HL-60 (cell line): ENCODE measurements at regions not wholly inside any gene's neighbourhood (a gene's known extent, or its start where the extent isn't known, plus 50 kb on each side); places are given as distances from the start of the nearest gene placed in this dataset.

ENCODE experiments used
- DNase-seq, 2 experiments: peaks; one replicate each; pipeline ENCODE4 v3.0.0-alpha.2; 2010 to 2020; ENCODE audit warnings: low read depth in 1 of 2, low spot score in 1 of 2
- H3K27ac ChIP-seq: fragments of 250-450 bp; sonication (Bioruptor Pico); replicated peaks from 2 replicates; pipeline ENCODE4 v1.5.1; 2020; ENCODE audit warnings: mild to moderate bottlenecking, moderate library complexity
- H3K27me3 ChIP-seq: fragments of 250-450 bp; sonication (Bioruptor Pico); 2 replicates; pipeline ENCODE4 v1.5.1; 2021; ENCODE audit warnings: mild to moderate bottlenecking, moderate library complexity; ENCODE audit not compliant: insufficient read depth, poor library complexity, severe bottlenecking
- H3K4me3 ChIP-seq: replicated peaks from 2 replicates; pipeline ENCODE4 v1.5.1; 2011; ENCODE audit warnings: mild to moderate bottlenecking, control low read depth, low read length; ENCODE audit not compliant: insufficient read depth
- CTCF ChIP-seq: IDR thresholded peaks from one replicate; pipeline ENCODE4 v1.5.1; 2011; ENCODE audit warnings: low read length, control low read depth, inconsistent platforms; ENCODE audit not compliant: insufficient read depth
- GABPA ChIP-seq: IDR thresholded peaks from 2 replicates; pipeline ENCODE4 v1.6.1; 2012; ENCODE audit warnings: low read depth
- POLR2AphosphoS5 ChIP-seq: IDR thresholded peaks from 2 replicates; pipeline ENCODE4 v1.6.1; 2012; ENCODE audit warnings: low read depth
- REST ChIP-seq: IDR thresholded peaks from 2 replicates; pipeline ENCODE4 v1.6.1; 2012; ENCODE audit warnings: low read depth; ENCODE audit not compliant: insufficient replicate concordance
- SPI1 ChIP-seq: IDR thresholded peaks from 2 replicates; pipeline ENCODE4 v1.6.1; 2012; ENCODE audit warnings: low read depth, mild to moderate bottlenecking, borderline replicate concordance

- TF ChIP-seq GABPA (no peak), CTCF (no peak), SPI1 (no peak), POLR2AphosphoS5 (no peak), REST (no peak)
- Histone ChIP-seq H3K27me3 (no peaks in the 10 kb centered on the region), H3K27ac (no peak overlapping the region), H3K4me3 (no peak overlapping the region)
- DNase-seq: no peak
These were observed 106.8 kb upstream of the CTTNBP2 start for GRCh38 chr7:117979954-117980497.

GRCh38 chr7:117982071-117983055 is 109.1 kb upstream of the CTTNBP2 start:
- TF ChIP-seq CTCF (no peak), POLR2AphosphoS5 (no peak), SPI1 (peak; percentile 58)
- Histone ChIP-seq H3K27me3 (no peaks in the 10 kb centered on the region), H3K27ac (no peak overlapping the region), H3K4me3 (no peak overlapping the region)
- no peak for DNase-seq

- TF ChIP-seq REST (no peak), POLR2AphosphoS5 (no peak), GABPA (no peak), SPI1 (no peak), CTCF (no peak)
- Histone ChIP-seq H3K4me3 (no peak overlapping the region), H3K27ac (no peak overlapping the region), H3K27me3 (no peaks in the 10 kb centered on the region)
- DNase-seq: no peak
These were observed 113.5 kb upstream of the CTTNBP2 start for GRCh38 chr7:117986645-117987269.
